Thoracic aorta (tissue), 2 donors: ENCODE measurements at regions not wholly inside any gene's neighbourhood (a gene's known extent, or its start where the extent isn't known, plus 50 kb on each side); places are given as distances from the start of the nearest gene placed in this dataset.
"Not testable (repeated sequence)": the region's sequence is repeated elsewhere in the genome, so short reads cannot be mapped to it uniquely, and the experiment has no call there.

Experiments
- ATAC-seq: fragments of 150-250 bp; one replicate; pipeline ENCODE4 v1.8.0; 2017; ENCODE audit warnings: low read depth; ENCODE audit not compliant: insufficient number of reproducible peaks, low FRiP score
- DNase-seq: peaks from one replicate; pipeline ENCODE4 v3.0.0-alpha.2; 2020; ENCODE audit warnings: low spot score
- H3K27ac ChIP-seq, 2 donors: fragments of 200-600 bp; sonication (generic); 1 replicate in 1 of 2; 2 replicates in 1 of 2; pipeline ENCODE4 v1.5.1; 2016; ENCODE audit warnings: mild to moderate bottlenecking in 2 of 2, moderate library complexity in 2 of 2
- H3K27me3 ChIP-seq: fragments of 200-600 bp; sonication (generic); replicated peaks from 2 replicates; pipeline ENCODE4 v1.6.0; 2016; ENCODE audit warnings: mild to moderate bottlenecking; ENCODE audit not compliant: insufficient read depth
- H3K36me3 ChIP-seq: fragments of 200-600 bp; sonication (generic); one replicate; pipeline ENCODE4 v1.5.1; 2016
- H3K4me1 ChIP-seq, 2 donors: fragments of 200-600 bp; sonication (generic); 1 replicate in 1 of 2; 2 replicates in 1 of 2; pipeline versions ENCODE4 v1.5.1 to v1.6.0; 2016; ENCODE audit warnings: low read depth in 2 of 2, mild to moderate bottlenecking in 1 of 2; ENCODE audit not compliant: control insufficient read depth in 1 of 2
- H3K4me3 ChIP-seq: fragments of 200-600 bp; sonication (generic); 2 replicates; pipeline ENCODE4 v1.5.1; 2016; ENCODE audit warnings: mild to moderate bottlenecking
- H3K9me3 ChIP-seq: fragments of 200-600 bp; sonication (generic); 2 replicates; pipeline ENCODE4 v1.5.1; 2016
- TF ChIP-seq, protein P1 (sequence below): fragments of 200-600 bp; sonication (generic); IDR thresholded peaks from one replicate; pipeline ENCODE4 v1.5.1; 2019; ENCODE audit warnings: antibody characterized with exemption

- Histone ChIP-seq H3K36me3 (no peaks in the 10 kb centered on the region), H3K9me3 (no peaks in the 10 kb centered on the region), H3K27me3 (no peaks in the 10 kb centered on the region), H3K27ac (no peak overlapping the region), H3K4me1 (no peaks in the 10 kb centered on the region), H3K4me3 (no peak overlapping the region)
- no peak for DNase-seq
- no peak for ATAC-seq
- TF ChIP-seq, protein P1, sequence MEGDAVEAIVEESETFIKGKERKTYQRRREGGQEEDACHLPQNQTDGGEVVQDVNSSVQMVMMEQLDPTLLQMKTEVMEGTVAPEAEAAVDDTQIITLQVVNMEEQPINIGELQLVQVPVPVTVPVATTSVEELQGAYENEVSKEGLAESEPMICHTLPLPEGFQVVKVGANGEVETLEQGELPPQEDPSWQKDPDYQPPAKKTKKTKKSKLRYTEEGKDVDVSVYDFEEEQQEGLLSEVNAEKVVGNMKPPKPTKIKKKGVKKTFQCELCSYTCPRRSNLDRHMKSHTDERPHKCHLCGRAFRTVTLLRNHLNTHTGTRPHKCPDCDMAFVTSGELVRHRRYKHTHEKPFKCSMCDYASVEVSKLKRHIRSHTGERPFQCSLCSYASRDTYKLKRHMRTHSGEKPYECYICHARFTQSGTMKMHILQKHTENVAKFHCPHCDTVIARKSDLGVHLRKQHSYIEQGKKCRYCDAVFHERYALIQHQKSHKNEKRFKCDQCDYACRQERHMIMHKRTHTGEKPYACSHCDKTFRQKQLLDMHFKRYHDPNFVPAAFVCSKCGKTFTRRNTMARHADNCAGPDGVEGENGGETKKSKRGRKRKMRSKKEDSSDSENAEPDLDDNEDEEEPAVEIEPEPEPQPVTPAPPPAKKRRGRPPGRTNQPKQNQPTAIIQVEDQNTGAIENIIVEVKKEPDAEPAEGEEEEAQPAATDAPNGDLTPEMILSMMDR: no peak
These were observed 1233.2 kb downstream of the OLFM4 start for GRCh38 chr13:54261856-54262255.

DNA sequence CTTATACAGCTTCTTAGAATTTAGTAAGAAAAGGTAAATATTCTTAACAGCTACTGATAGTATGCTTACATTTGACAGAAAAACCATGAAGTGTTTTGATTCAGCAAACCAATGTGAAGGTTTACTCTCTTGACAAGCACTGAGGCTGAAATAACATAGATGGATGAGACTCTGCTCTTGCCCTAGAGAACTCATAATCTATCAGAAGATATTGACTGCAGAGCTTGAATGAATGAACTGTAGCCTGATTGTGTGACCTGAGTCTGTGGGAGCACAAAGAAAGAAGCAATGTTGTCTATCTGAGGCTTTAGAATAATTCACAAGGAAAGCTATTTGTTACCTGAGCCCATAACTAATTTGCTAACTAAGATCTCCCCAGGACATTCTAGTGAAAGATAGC is 1235.3 kb downstream of the OLFM4 start:
- Histone ChIP-seq H3K27ac (no peak overlapping the region), H3K9me3 (no peaks in the 10 kb centered on the region), H3K36me3 (no peaks in the 10 kb centered on the region), H3K27me3 (no peaks in the 10 kb centered on the region), H3K4me1 (no peaks in the 10 kb centered on the region), H3K4me3 (no peak overlapping the region)
- TF ChIP-seq, protein P1: no peak
- no peak for ATAC-seq
- DNase-seq: no peak

GRCh38 chr13:54267253-54267668 is 1238.6 kb downstream of the OLFM4 start:
- ATAC-seq, H3K27me3 ChIP-seq, H3K4me1 ChIP-seq, H3K9me3 ChIP-seq, H3K27ac ChIP-seq, H3K4me3 ChIP-seq, H3K36me3 ChIP-seq, DNase-seq: not testable (repeated sequence)

- H3K4me1 ChIP-seq, H3K9me3 ChIP-seq, H3K27me3 ChIP-seq, H3K27ac ChIP-seq, ATAC-seq, H3K36me3 ChIP-seq, H3K4me3 ChIP-seq, DNase-seq: not testable (repeated sequence)
These were observed 1239.5 kb downstream of the OLFM4 start for GRCh38 chr13:54268013-54268695.

DNA sequence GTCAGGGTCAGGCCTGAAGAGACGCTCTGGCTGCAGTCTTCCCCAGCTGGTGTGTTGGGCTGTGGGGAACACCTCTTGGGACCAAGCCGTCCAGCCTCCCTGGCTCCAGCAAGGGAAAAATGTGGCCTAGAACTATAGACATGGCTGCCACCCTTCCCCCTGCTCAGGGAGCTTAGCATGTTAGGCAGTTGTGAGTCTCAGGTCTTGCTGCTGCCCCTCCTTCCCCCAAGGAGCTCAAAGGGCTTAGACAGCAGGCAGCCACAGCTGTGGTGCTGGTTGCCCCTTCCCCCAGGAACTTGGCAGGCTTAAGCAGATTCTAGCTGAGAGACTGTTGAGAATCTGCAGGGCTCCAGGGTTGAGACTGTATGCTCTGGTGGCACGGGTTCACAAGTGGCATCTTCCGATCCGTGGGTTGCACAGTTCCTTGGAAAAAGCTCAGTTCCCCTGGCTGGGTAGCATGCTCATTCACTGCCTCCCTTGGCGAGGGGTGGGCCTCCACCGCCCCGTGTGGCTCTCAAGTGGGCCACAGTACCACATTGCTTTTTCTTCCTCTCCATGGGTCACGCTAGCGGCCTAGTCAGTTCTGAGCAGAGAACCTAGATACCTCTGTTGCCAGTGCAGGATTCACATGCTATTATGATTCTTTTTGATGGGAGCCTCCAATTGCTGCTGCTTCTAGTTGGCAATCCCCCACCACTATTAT is 1258.6 kb downstream of the OLFM4 start:
- TF ChIP-seq, protein P1: no peak
- peaks cover 4% of the 10 kb centered on the region for H3K9me3 ChIP-seq
- DNase-seq (no peak), ATAC-seq (no peak)
- H3K36me3 ChIP-seq: no peaks in the 10 kb centered on the region
- no peaks in the 10 kb centered on the region for H3K4me1 ChIP-seq
- H3K4me3 ChIP-seq: no peak overlapping the region
- no peak overlapping the region for H3K27ac ChIP-seq
- H3K27me3 ChIP-seq: no peaks in the 10 kb centered on the region

DNA sequence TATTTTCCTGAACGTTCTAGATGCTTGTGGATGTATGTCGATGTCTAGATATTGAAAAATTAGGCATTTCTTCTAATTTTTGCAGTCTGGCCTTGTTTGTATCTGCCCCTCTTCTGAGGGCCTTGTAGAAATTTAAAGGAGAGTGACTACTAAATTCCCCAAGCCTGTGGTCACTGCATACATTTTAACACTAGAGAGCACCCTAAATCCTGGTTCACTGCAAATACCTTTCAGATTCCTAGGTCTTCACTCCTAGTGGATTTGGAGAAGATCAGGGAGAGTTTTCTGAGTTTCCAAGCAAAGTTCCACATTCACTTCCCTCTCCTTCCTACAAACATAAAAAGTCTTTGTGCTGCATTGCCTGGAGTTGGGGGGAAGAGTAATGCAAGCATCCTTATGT is 1272.5 kb downstream of the OLFM4 start:
- TF ChIP-seq, protein P1: no peak
- H3K9me3 ChIP-seq: no peaks in the 10 kb centered on the region
- H3K36me3 ChIP-seq: no peaks in the 10 kb centered on the region
- DNase-seq (no peak), ATAC-seq (no peak)
- no peaks in the 10 kb centered on the region for H3K27me3 ChIP-seq
- no peaks in the 10 kb centered on the region for H3K4me1 ChIP-seq
- no peak overlapping the region for H3K4me3 ChIP-seq
- no peak overlapping the region for H3K27ac ChIP-seq
